ENCODE measurements at regions not wholly inside any gene's neighbourhood (a gene's known extent, or its start where the extent isn't known, plus 50 kb on each side); places are given as distances from the start of the nearest gene placed in this dataset.

DNA sequence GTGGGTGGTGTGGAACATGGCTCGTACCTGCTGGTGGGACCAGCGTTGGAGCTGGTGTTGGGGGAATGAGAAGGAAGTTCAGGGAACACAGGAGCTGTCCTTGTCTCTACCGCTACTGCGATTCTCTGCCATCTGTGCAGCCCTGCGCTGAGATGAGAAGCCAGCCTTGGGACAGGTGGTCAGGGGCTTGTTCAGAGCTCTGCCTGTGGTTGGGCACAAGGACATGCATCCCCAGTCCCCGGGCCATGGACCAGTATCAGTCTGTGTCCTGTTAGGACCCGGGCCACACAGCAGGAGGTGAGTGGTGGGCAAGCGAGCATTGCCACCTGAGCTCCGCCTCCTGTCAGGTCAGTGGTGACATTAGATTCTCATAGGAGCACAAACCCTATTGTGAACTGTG, 164.4 kb downstream of the TSN start:
- TF ChIP-seq, protein P1, sequence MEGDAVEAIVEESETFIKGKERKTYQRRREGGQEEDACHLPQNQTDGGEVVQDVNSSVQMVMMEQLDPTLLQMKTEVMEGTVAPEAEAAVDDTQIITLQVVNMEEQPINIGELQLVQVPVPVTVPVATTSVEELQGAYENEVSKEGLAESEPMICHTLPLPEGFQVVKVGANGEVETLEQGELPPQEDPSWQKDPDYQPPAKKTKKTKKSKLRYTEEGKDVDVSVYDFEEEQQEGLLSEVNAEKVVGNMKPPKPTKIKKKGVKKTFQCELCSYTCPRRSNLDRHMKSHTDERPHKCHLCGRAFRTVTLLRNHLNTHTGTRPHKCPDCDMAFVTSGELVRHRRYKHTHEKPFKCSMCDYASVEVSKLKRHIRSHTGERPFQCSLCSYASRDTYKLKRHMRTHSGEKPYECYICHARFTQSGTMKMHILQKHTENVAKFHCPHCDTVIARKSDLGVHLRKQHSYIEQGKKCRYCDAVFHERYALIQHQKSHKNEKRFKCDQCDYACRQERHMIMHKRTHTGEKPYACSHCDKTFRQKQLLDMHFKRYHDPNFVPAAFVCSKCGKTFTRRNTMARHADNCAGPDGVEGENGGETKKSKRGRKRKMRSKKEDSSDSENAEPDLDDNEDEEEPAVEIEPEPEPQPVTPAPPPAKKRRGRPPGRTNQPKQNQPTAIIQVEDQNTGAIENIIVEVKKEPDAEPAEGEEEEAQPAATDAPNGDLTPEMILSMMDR (IDR thresholded peaks at IDR 0.05) = no peak
- no peak for TF ChIP-seq EZH2 (IDR thresholded peaks at IDR 0.05; ENCODE audit: borderline replicate concordance, insufficient read depth, low read depth, low read length, poor library complexity, severe bottlenecking)
